ACC112 (cell line): ENCODE measurements at regions not wholly inside any gene's neighbourhood (a gene's known extent, or its start where the extent isn't known, plus 50 kb on each side); places are given as distances from the start of the nearest gene placed in this dataset.

Experiments used
- H2AFZ ChIP-seq: fragments of 200-600 bp; sonication (generic); one replicate; pipeline ENCODE4 v1.6.0; 2017; ENCODE audit warnings: antibody characterized with exemption, low read length; ENCODE audit not compliant: unreplicated experiment
- H3K27ac ChIP-seq: fragments of 200-600 bp; sonication (generic); 2 replicates; pipeline ENCODE4 v1.5.1; 2014; ENCODE audit warnings: low read depth, mild to moderate bottlenecking, antibody characterized with exemption, low read length, moderate library complexity
- H3K27me3 ChIP-seq: fragments of 200-600 bp; sonication (generic); 2 replicates; pipeline ENCODE4 v1.6.1; 2014; ENCODE audit warnings: mild to moderate bottlenecking, antibody characterized with exemption, low read length, moderate library complexity, mixed read lengths; ENCODE audit not compliant: insufficient read depth
- H3K36me3 ChIP-seq: fragments of 200-600 bp; sonication (generic); 2 replicates; pipeline ENCODE4 v1.6.1; 2016; ENCODE audit warnings: mild to moderate bottlenecking, antibody characterized with exemption, low read length, moderate library complexity, mixed read lengths; ENCODE audit not compliant: insufficient read depth
- H3K4me1 ChIP-seq: fragments of 200-600 bp; sonication (generic); one replicate; pipeline ENCODE4 v1.6.1; 2016; ENCODE audit warnings: low read length, mixed read lengths; ENCODE audit not compliant: insufficient read depth, unreplicated experiment, control insufficient read depth
- H3K4me3 ChIP-seq: fragments of 200-600 bp; sonication (generic); 2 replicates; pipeline ENCODE4 v1.5.1; 2014; ENCODE audit warnings: mild to moderate bottlenecking, low read depth, low read length
- H3K79me2 ChIP-seq: fragments of 200-600 bp; sonication (generic); one replicate; pipeline ENCODE4 v1.6.0; 2016; ENCODE audit warnings: low read length; ENCODE audit not compliant: control insufficient read depth, unreplicated experiment, insufficient read depth

DNA sequence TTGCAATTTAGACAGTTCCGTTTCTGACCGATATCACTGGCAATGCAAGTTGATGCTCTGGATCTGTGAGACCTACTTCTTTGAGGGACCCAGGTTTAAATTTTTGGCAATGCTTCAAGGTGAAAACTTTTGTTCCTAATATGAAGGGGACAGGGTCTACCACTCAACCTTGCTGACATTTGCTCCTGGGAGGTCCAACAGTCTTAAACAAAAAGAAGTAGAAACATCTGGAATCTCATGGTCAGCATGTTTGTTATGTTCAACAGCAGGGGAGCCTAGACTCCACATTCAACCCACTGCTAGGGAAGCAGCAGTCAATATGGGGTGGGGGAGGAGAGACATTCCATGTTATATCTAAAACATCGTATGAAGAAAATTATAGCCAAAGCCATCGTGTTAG is 196.4 kb downstream of the SIM1 start:
- H3K27ac ChIP-seq, result no peak overlapping the region
- peaks cover 34% of the 10 kb centered on the region for H3K4me1 ChIP-seq
- no peaks in the 10 kb centered on the region for H3K36me3 ChIP-seq
- H3K27me3 ChIP-seq, result no peaks in the 10 kb centered on the region
- no peak overlapping the region for H3K4me3 ChIP-seq
- no peak overlapping the region for H2AFZ ChIP-seq
- H3K79me2 ChIP-seq, result no peaks in the 10 kb centered on the region

DNA sequence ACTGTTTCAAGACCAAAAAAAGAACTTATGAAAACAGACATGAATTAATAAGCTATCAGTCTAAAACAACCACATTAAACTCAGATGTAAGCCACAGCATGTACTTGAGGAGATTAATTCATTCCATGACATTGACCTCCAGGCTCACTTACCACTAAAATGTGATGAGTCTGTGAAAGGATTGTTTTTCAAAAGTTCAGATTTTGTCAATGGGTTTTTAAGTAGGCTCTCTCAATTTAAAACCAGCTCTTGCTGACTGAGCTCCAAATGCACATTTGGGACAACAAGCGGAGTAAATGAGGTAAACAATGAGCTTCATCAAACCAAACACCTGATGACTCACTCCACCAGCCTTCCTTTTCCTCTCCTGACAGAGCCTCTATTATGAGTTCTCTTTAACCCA is 197.0 kb downstream of the SIM1 start:
- Histone ChIP-seq H3K4me1 (peaks cover 34% of the 10 kb centered on the region), H3K36me3 (no peaks in the 10 kb centered on the region), H3K4me3 (no peak overlapping the region), H2AFZ (no peak overlapping the region), H3K79me2 (no peaks in the 10 kb centered on the region), H3K27ac (no peak overlapping the region), H3K27me3 (no peaks in the 10 kb centered on the region)

DNA sequence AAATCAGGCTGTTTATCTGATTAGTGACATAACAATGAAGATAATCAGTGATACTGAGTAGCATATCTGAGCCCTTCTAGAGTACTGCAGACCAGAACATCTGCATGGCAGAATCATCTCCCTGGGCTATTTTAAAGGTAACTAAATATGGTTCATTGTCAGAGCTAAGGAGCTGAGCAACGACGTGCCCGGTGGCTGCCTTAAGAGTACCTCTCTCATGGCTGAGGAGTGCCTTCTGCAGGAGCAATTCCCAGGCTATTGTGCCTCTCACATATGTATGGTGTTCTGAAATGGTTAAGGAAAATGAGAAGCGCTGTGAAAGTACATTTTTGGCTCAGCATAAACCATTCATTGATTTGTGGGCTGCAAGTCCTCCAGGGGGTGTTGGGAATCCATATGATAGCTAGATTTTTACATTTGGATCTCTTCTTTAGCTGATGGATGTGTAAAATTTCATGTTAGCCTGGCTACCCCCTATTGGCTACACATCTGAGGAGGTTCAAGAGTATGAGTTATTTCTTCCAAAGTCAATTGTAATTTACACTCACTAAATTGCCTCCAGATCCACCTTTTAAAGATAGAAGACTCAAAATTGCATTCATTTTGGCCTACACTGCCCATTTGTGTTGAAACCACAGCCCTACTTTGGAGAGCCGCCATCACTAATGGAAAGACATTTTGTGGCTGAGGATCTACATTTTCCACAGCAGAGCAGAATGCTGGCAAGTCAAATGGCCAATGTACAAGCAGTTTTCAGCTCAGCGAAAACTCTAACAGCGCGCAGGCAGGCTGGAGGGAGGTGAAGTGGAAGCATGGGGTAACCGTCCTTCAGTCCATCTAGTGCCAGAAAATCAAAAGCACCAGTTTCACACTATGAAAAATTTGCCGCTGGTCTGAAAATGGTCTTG is 198.0 kb downstream of the SIM1 start:
- no peak overlapping the region for H2AFZ ChIP-seq
- no peak overlapping the region for H3K27ac ChIP-seq
- no peaks in the 10 kb centered on the region for H3K27me3 ChIP-seq
- no peaks in the 10 kb centered on the region for H3K36me3 ChIP-seq
- H3K4me1 ChIP-seq, result peaks cover 34% of the 10 kb centered on the region
- no peaks in the 10 kb centered on the region for H3K79me2 ChIP-seq
- H3K4me3 ChIP-seq, result no peak overlapping the region

DNA sequence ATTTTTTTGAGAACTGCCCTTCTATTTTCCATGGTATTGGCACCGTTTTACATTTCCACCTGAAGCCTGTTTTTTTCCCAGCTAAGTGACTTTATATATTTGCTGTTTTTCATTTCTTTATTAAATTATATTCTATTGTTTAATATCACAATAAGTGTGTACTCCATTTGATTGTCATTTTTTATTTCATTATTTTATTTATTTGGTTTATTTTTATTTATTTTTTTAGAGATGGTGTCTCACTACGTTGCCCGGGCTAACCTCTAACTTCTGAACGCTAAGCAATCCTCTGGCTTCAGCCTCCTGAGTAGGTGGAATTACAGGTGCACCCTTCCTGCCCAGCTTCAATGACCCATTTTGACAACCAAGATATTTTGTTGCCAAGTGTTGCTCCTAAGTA is 202.6 kb downstream of the SIM1 start:
- H3K79me2 ChIP-seq, result no peaks in the 10 kb centered on the region
- peaks cover 10% of the 10 kb centered on the region for H3K4me1 ChIP-seq
- H3K4me3 ChIP-seq, result no peak overlapping the region
- H3K36me3 ChIP-seq, result no peaks in the 10 kb centered on the region
- no peak overlapping the region for H2AFZ ChIP-seq
- no peak overlapping the region for H3K27ac ChIP-seq
- H3K27me3 ChIP-seq, result no peaks in the 10 kb centered on the region

DNA sequence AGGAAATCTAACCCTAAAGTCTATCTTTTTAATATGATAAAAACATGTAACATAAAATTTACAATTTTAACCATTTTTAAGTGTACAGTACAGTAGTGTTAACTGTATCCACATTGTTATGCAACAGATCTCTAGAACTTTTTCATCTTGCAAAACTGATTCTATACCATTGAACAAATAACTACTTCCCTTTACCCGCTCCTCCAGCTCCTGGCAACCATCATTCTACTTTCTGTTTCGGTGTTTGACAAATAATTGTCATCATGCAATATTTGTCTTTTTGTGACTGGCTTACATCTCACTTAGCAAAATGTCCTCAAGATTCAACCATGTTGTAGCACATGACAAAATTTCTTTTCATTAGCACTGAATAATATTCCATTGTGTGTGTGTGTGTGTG is 203.2 kb downstream of the SIM1 start:
- H3K27me3 ChIP-seq, result no peaks in the 10 kb centered on the region
- H3K4me3 ChIP-seq, result no peak overlapping the region
- no peaks in the 10 kb centered on the region for H3K36me3 ChIP-seq
- peak overlapping the region; percentile 53 for H2AFZ ChIP-seq
- H3K4me1 ChIP-seq, result peaks cover 10% of the 10 kb centered on the region
- H3K27ac ChIP-seq, result no peak overlapping the region
- H3K79me2 ChIP-seq, result no peaks in the 10 kb centered on the region

DNA sequence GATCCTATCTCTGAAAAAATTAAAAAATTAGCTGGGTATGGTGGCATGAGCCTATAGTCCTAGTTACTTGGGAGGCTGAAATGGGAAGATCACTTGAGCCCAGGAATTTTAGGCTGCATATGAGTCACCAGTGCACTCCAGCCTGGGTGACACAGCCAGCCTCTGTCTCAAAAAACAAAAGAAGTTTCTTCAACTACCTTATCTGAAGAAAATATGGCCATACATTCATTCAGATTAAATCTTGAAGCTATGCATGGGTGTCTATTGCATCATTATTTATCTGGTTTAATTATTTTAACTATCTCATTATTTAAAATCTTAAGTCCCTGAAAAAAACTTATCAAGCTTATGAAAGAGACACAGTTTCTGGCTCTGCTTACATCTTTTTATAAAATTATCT is 204.1 kb downstream of the SIM1 start:
- Histone ChIP-seq H3K4me1 (peaks cover 10% of the 10 kb centered on the region), H3K27ac (no peak overlapping the region), H2AFZ (no peak overlapping the region), H3K79me2 (no peaks in the 10 kb centered on the region), H3K36me3 (no peaks in the 10 kb centered on the region), H3K27me3 (no peaks in the 10 kb centered on the region), H3K4me3 (no peak overlapping the region)

DNA sequence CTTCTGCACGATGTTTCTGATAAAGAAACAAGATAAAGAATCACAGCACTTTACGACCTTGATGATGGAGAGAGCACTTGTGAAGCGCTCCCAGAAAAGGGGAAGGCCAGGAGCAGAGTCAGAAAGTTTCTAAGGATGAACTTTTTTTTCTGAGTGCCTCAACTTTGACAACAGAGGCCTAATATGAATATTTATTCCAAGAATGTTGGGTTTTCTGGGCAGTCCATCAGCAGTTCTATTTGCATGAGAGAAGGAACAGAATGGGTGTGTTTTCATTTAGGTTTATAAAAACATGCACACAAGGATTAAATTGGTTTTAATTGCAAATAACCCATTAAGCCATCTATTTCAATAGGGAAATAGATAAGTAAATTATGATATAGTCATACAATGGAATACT is 204.9 kb downstream of the SIM1 start:
- Histone ChIP-seq H2AFZ (no peak overlapping the region), H3K4me3 (no peak overlapping the region), H3K4me1 (peaks cover 10% of the 10 kb centered on the region), H3K36me3 (no peaks in the 10 kb centered on the region), H3K27me3 (no peaks in the 10 kb centered on the region), H3K79me2 (no peaks in the 10 kb centered on the region), H3K27ac (no peak overlapping the region)

DNA sequence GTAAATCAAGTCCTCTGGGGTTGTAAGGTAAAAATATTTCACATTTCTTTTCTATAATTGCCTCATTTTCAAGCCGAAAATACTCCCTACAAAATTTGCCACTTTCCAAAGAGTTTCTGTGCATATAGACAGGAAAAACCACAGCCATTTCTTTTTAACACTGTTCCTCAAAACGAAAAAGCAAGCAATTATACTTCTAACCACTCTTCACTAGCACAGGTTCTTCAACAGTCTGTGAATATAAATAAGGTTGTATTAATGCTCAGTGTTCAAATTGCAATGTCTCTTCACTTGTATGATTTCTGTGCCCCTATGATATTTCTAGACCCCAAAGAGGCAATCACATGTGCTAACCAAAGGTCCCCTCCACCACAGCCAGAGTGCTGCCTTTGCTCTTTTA is 206.0 kb downstream of the SIM1 start:
- H3K4me3 ChIP-seq, result no peak overlapping the region
- H3K79me2 ChIP-seq, result no peaks in the 10 kb centered on the region
- peak overlapping the region; percentile 62 for H2AFZ ChIP-seq
- no peak overlapping the region for H3K27ac ChIP-seq
- no peaks in the 10 kb centered on the region for H3K36me3 ChIP-seq
- no peaks in the 10 kb centered on the region for H3K27me3 ChIP-seq
- H3K4me1 ChIP-seq, result peaks cover 10% of the 10 kb centered on the region

DNA sequence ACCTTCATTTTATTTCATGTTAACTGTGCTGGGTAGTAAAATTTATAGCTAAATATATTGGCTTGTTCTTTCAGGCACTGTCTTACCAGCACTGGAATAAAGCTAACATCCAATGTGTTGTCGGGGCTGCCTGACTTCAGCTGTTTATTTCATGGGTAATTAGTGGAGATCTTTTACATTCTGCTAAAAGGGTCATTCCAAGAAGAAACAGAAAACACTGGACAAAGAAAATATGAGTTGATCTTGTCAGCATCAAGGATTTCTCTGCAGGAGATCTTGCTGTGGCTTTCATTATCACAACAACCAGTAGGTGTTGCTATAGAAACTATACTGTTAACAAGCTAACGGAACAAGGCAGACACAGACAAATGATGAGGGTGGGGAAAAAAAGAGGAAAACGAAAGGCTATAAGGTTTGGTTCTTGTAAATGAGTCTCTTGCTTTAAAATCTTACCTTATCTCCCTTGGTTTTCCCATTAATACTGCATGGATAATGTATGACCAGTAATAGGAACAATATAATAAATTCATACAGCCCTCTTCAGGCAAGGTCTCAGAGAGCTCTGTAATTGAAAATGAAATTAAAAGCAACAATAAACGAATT is 206.8 kb downstream of the SIM1 start:
- Histone ChIP-seq H3K27ac (peak overlapping the region; percentile 35), H3K4me1 (peaks cover 10% of the 10 kb centered on the region), H3K27me3 (no peaks in the 10 kb centered on the region), H3K4me3 (peak overlapping the region; percentile 56), H3K36me3 (no peaks in the 10 kb centered on the region), H2AFZ (peak overlapping the region; percentile 64), H3K79me2 (no peaks in the 10 kb centered on the region)

DNA sequence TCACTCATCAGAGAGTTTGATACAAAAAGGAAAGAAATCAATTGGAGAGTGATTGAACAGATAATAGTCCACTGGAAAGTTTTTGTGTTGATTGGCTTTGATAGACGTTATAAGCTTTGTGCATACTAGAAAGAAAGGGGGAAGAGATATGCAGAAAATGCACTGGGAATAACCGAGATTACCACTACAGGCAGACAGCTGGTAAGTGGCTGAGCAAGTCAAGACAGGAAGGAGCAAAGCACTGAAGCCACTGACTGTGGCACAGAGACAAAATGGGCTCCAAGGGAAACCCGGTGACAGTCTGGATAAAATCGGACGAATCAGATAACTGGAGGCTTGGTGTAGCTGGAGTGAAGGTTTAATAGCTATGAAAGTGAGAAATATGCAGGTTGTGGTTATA is 209.0 kb downstream of the SIM1 start:
- no peaks in the 10 kb centered on the region for H3K79me2 ChIP-seq
- peaks cover 4% of the 10 kb centered on the region for H3K4me1 ChIP-seq
- H2AFZ ChIP-seq, result peak overlapping the region; percentile 32
- H3K27me3 ChIP-seq, result no peaks in the 10 kb centered on the region
- H3K4me3 ChIP-seq, result no peak overlapping the region
- no peaks in the 10 kb centered on the region for H3K36me3 ChIP-seq
- no peak overlapping the region for H3K27ac ChIP-seq

DNA sequence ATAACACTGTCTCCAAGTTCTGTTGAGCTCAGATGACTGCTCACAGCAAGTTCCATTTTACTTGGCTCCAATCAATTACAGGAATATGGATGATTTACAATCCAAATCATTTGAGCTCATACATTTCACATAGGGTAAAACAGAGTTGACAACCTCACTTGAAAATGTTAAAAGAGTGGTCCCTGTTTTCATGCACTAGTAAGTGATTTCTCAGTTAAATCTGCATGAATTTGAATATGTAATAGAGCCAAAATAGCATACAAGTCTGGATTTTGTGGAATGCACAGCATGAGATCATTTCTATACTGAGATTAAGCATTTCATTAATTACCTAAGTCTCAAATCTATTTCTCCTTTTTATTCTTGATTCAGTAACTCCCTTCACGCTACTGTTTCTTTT is 217.6 kb downstream of the SIM1 start:
- H3K4me1 ChIP-seq, result no peaks in the 10 kb centered on the region
- H3K79me2 ChIP-seq, result no peaks in the 10 kb centered on the region
- H3K27me3 ChIP-seq, result no peaks in the 10 kb centered on the region
- H3K36me3 ChIP-seq, result no peaks in the 10 kb centered on the region
- no peak overlapping the region for H3K27ac ChIP-seq
- no peak overlapping the region for H3K4me3 ChIP-seq
- no peak overlapping the region for H2AFZ ChIP-seq
